IPS-NIHi7 (cell line): ENCODE measurements at regions not wholly inside any gene's neighbourhood (a gene's known extent, or its start where the extent isn't known, plus 50 kb on each side); places are given as distances from the start of the nearest gene placed in this dataset.

Experiments used
- DNase-seq: peaks from one replicate; pipeline ENCODE4 v3.0.0; 2012; ENCODE audit warnings: mixed read lengths; ENCODE audit errors: extremely low spot score

GRCh38 chr15:97013491-97013890 lies 683.0 kb downstream of the NR2F2 start:
- DNase-seq = no peak

GRCh38 chr15:97014001-97014400 lies 683.5 kb downstream of the NR2F2 start:
- DNase-seq = no peak

- DNase-seq = no peak
These were observed 693.0 kb downstream of the NR2F2 start for GRCh38 chr15:97023488-97023844.

- DNase-seq = no peak
These were observed 696.3 kb downstream of the NR2F2 start for GRCh38 chr15:97026781-97027180.

GRCh38 chr15:97027772-97028171 lies 697.3 kb downstream of the NR2F2 start:
- DNase-seq = no peak

- no peak for DNase-seq
These were observed 699.8 kb downstream of the NR2F2 start for GRCh38 chr15:97030251-97030650.

GRCh38 chr15:97036301-97036700 lies 705.8 kb downstream of the NR2F2 start:
- no peak for DNase-seq

GRCh38 chr15:97037080-97037479 lies 706.6 kb downstream of the NR2F2 start:
- no peak for DNase-seq

- no peak for DNase-seq
These were observed 715.3 kb downstream of the NR2F2 start for GRCh38 chr15:97045666-97046421.

- no peak for DNase-seq
These were observed 722.0 kb downstream of the NR2F2 start for GRCh38 chr15:97052513-97052912.

GRCh38 chr15:97053635-97054034 lies 723.1 kb downstream of the NR2F2 start:
- DNase-seq = no peak

GRCh38 chr15:97057503-97057902 lies 727.0 kb downstream of the NR2F2 start:
- no peak for DNase-seq

GRCh38 chr15:97059281-97059680 lies 728.8 kb downstream of the NR2F2 start:
- DNase-seq = no peak

GRCh38 chr15:97061392-97061791 lies 730.9 kb downstream of the NR2F2 start:
- DNase-seq = no peak

GRCh38 chr15:97071668-97072067 lies 741.2 kb downstream of the NR2F2 start:
- DNase-seq = no peak

- DNase-seq = no peak
These were observed 742.0 kb downstream of the NR2F2 start for GRCh38 chr15:97072545-97072944.

GRCh38 chr15:97076011-97076410 lies 745.5 kb downstream of the NR2F2 start:
- DNase-seq = no peak

- no peak for DNase-seq
These were observed 747.5 kb downstream of the NR2F2 start for GRCh38 chr15:97077975-97078374.

GRCh38 chr15:97078591-97078990 lies 748.1 kb downstream of the NR2F2 start:
- DNase-seq = no peak

GRCh38 chr15:97081666-97082226 lies 751.2 kb downstream of the NR2F2 start:
- DNase-seq = no peak

GRCh38 chr15:97082830-97083229 lies 752.3 kb downstream of the NR2F2 start:
- peak; percentile 16 for DNase-seq

- DNase-seq = no peak
These were observed 754.1 kb downstream of the NR2F2 start for GRCh38 chr15:97084650-97085049.

GRCh38 chr15:97085731-97086130 lies 755.2 kb downstream of the NR2F2 start:
- DNase-seq = no peak
